IPS-NIHi11 (cell line): ENCODE measurements at regions not wholly inside any gene's neighbourhood (a gene's known extent, or its start where the extent isn't known, plus 50 kb on each side); places are given as distances from the start of the nearest gene placed in this dataset.

Experiments
- DNase-seq: peaks from one replicate; pipeline ENCODE4 v3.0.0; 2012; ENCODE audit warnings: mixed read lengths, low spot score

GRCh38 chr18:75130591-75131328 is 78.2 kb downstream of the PTGR3 start:
- no peak for DNase-seq

DNA sequence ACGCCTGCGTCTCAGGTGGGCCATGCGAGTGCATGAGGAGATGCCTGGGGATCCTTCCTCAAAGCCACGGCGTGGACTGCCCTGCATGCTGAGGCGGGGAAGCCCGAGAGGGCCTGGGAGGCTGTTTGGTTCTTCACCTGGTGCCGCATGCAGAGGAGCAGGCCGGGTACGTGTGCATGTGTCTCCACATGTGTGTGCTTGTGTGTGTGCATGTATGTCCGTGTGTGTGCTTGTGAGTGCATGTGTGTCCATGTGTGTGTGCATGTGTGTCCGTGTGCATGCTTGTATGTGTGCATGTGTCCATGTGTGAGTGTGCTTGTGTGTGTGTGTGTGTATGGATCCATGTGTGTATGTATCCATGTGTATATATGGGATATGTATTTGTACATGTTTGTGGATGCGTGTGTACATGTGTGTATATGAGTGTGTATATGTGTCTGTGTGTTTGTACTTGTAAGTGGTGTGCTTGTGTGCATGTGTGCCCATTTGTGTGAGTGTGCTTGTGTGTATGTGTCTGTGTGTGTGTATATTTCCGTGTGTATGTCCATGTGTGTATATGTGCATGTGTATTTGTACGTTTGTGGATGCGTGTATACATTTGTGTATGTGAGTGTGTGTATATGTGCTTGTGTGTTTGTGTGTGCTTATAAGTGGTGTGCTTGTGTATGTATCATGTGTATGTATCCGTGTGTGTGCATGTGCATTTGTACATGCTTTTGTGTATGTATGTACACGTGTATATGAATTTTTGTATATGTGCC is 79.0 kb downstream of the PTGR3 start:
- no peak for DNase-seq

GRCh38 chr18:75128911-75129716 is 79.8 kb downstream of the PTGR3 start:
- no peak for DNase-seq

- no peak for DNase-seq
Observed at GRCh38 chr18:75128051-75128605, 80.8 kb downstream of the PTGR3 start.

- no peak for DNase-seq
Observed at GRCh38 chr18:75127143-75128021, 81.6 kb downstream of the PTGR3 start.

- DNase-seq, result peak; percentile 53
Observed at GRCh38 chr18:75125382-75126331, 83.3 kb downstream of the PTGR3 start.

- DNase-seq, result no peak
Observed at GRCh38 chr18:75124991-75125381, 84.0 kb downstream of the PTGR3 start.

DNA sequence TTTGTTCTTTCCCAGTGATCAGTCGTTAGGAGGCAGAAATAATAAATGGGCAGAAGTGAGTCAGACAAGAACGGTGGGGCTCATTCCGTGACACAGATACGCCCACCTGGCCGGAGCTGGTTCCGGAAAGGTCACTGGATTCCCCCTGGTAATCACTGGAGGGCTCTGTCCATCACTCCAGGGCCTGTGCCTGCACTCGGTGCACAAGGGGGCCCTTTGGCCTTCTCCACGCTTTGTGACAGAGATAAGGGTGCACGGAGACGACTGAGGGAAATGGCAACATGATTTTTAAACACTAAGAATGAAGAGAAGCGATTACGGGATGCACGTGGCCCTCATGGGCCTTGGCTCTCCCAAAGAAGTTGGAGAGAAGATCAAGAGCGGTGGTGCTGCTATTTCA is 84.4 kb downstream of the PTGR3 start:
- DNase-seq, result no peak

DNA sequence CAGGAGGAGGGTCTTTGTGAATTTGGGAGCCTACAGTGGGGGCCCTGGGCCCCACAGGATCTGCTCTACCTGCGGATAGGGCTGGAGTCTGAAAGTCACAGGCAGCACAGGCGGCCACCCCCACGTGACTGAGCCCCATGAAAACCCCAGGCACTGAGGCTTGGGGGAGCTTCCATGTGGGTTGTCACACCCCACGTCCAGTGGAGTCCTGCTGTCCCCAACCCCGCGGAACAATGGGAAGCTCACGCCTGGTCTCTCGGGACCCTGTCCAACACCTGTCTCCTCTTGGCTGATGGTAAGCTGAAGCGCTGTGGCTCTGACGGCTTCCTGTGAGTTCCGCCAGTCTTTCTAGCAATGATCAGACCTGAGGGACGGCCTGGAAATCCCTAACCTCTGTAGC is 85.8 kb downstream of the PTGR3 start:
- no peak for DNase-seq

DNA sequence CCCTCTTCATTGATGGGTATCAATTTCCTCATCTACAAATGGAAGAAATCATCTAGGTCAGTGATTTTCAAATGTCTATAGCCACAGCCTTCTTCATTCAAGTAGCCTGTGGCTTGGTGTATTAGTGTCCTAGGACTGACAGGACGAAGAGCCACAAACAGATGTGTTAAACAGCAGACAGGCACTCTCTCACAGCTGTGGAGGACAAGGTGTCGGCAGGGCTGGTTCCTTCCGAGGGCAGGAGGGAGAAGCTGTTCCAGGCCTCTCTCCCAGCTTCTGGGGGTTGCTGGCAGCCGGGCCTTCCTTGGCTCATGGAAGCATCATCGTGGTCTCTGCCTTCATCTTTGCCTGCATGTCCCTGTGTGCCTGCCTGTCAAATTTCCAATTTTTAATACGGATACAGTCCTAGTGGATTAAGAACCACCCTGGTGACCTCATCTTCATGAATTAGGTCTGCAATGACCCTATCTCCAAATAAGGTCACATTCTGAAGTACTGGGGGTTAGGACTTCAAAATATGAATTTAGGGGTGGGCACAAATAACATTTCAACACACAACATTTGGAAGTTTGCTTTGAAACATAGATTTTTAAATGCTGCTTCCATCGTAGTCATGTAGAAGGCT is 86.5 kb downstream of the PTGR3 start:
- DNase-seq, result no peak

DNA sequence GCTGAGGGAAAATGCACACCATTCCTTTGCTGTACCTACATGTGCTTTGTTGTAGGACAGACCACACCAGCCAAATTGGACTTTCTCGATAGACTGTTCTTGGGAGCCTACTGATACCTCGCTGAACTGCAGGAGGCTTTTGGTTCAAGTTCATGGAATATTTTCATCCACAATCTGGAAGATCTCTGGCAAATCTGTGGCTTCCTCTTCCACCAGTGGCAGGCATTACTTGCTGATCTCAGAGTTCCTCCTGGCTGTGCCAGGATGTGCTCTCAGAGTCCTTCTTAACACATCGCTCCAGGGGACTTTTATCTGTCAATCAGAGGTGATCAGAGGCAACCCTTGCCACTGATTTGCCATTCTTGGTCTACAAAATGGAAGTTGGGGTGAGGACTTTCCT is 87.7 kb downstream of the PTGR3 start:
- no peak for DNase-seq

- no peak for DNase-seq
Observed at GRCh38 chr18:75120521-75120920, 88.4 kb downstream of the PTGR3 start.

GRCh38 chr18:75116809-75117208 is 92.1 kb downstream of the PTGR3 start:
- DNase-seq, result no peak

GRCh38 chr18:75116165-75116564 is 92.8 kb downstream of the PTGR3 start:
- no peak for DNase-seq

- no peak for DNase-seq
Observed at GRCh38 chr18:75115514-75115913, 93.4 kb downstream of the PTGR3 start.
